ENCODE measurements at regions not wholly inside any gene's neighbourhood (a gene's known extent, or its start where the extent isn't known, plus 50 kb on each side); places are given as distances from the start of the nearest gene placed in this dataset.

- Histone ChIP-seq H3K4me3 (ENCODE audit: low read length) (no peak overlapping the region), H3K9me3 (ENCODE audit: low read length) (no peaks in the 10 kb centered on the region), H3K36me3 (ENCODE audit: insufficient read depth, low read length) (no peaks in the 10 kb centered on the region), H2AFZ (ENCODE audit: low read depth, low read length) (no peak overlapping the region), H3K27me3 (ENCODE audit: insufficient read depth, low read length) (no peaks in the 10 kb centered on the region), H3K4me1 (ENCODE audit: insufficient read depth, low read length) (no peaks in the 10 kb centered on the region)
Observed at GRCh38 chr4:14184265-14184664, 556.7 kb upstream of the BOD1L1 start.

GRCh38 chr4:14184767-14185166 lies 557.2 kb upstream of the BOD1L1 start:
- H3K36me3 ChIP-seq (ENCODE audit: insufficient read depth, low read length): no peaks in the 10 kb centered on the region
- H3K9me3 ChIP-seq (ENCODE audit: low read length): no peaks in the 10 kb centered on the region
- H2AFZ ChIP-seq (ENCODE audit: low read depth, low read length): no peak overlapping the region
- H3K27me3 ChIP-seq (ENCODE audit: insufficient read depth, low read length): no peaks in the 10 kb centered on the region
- no peaks in the 10 kb centered on the region for H3K4me1 ChIP-seq (ENCODE audit: insufficient read depth, low read length)
- H3K4me3 ChIP-seq (ENCODE audit: low read length): no peak overlapping the region

- Histone ChIP-seq H2AFZ (ENCODE audit: low read depth, low read length) (no peak overlapping the region), H3K4me1 (ENCODE audit: insufficient read depth, low read length) (no peaks in the 10 kb centered on the region), H3K4me3 (ENCODE audit: low read length) (no peak overlapping the region), H3K36me3 (ENCODE audit: insufficient read depth, low read length) (no peaks in the 10 kb centered on the region), H3K9me3 (ENCODE audit: low read length) (no peaks in the 10 kb centered on the region), H3K27me3 (ENCODE audit: insufficient read depth, low read length) (no peaks in the 10 kb centered on the region)
Observed at GRCh38 chr4:14188214-14188613, 560.7 kb upstream of the BOD1L1 start.

- Histone ChIP-seq H3K4me1 (ENCODE audit: insufficient read depth, low read length) (no peaks in the 10 kb centered on the region), H3K36me3 (ENCODE audit: insufficient read depth, low read length) (no peaks in the 10 kb centered on the region)
Observed at GRCh38 chr4:14193601-14194000, 566.1 kb upstream of the BOD1L1 start.

GRCh38 chr4:14196131-14196530 lies 568.6 kb upstream of the BOD1L1 start:
- Histone ChIP-seq H3K9me3 (ENCODE audit: low read length) (no peaks in the 10 kb centered on the region), H3K36me3 (ENCODE audit: insufficient read depth, low read length) (no peaks in the 10 kb centered on the region), H3K4me1 (ENCODE audit: insufficient read depth, low read length) (no peaks in the 10 kb centered on the region), H3K27me3 (ENCODE audit: insufficient read depth, low read length) (no peaks in the 10 kb centered on the region), H2AFZ (ENCODE audit: low read depth, low read length) (no peak overlapping the region), H3K4me3 (ENCODE audit: low read length) (no peak overlapping the region)

More at GRCh38 chr4:14193601-14194000, 566.1 kb upstream of the BOD1L1 start:
- Histone ChIP-seq H3K27me3 (ENCODE audit: insufficient read depth, low read length) (no peaks in the 10 kb centered on the region), H3K4me3 (ENCODE audit: low read length) (no peak overlapping the region), H3K9me3 (ENCODE audit: low read length) (no peaks in the 10 kb centered on the region), H2AFZ (ENCODE audit: low read depth, low read length) (no peak overlapping the region)

- Histone ChIP-seq H3K4me1 (ENCODE audit: insufficient read depth, low read length) (no peaks in the 10 kb centered on the region), H3K27me3 (ENCODE audit: insufficient read depth, low read length) (no peaks in the 10 kb centered on the region), H3K4me3 (ENCODE audit: low read length) (no peak overlapping the region), H3K9me3 (ENCODE audit: low read length) (no peaks in the 10 kb centered on the region), H2AFZ (ENCODE audit: low read depth, low read length) (no peak overlapping the region), H3K36me3 (ENCODE audit: insufficient read depth, low read length) (no peaks in the 10 kb centered on the region)
Observed at GRCh38 chr4:14215116-14215770, 587.7 kb upstream of the BOD1L1 start.

- Histone ChIP-seq H3K4me1 (ENCODE audit: insufficient read depth, low read length) (no peaks in the 10 kb centered on the region), H3K4me3 (ENCODE audit: low read length) (no peak overlapping the region), H3K9me3 (ENCODE audit: low read length) (no peaks in the 10 kb centered on the region)
Observed at GRCh38 chr4:14217401-14217800, 589.9 kb upstream of the BOD1L1 start.

GRCh38 chr4:14218641-14219040 lies 591.1 kb upstream of the BOD1L1 start:
- no peak overlapping the region for H3K4me3 ChIP-seq (ENCODE audit: low read length)

More at GRCh38 chr4:14217401-14217800, 589.9 kb upstream of the BOD1L1 start:
- no peaks in the 10 kb centered on the region for H3K36me3 ChIP-seq (ENCODE audit: insufficient read depth, low read length)
- no peak overlapping the region for H2AFZ ChIP-seq (ENCODE audit: low read depth, low read length)
- H3K27me3 ChIP-seq (ENCODE audit: insufficient read depth, low read length): no peaks in the 10 kb centered on the region

GRCh38 chr4:14221176-14221575 lies 593.7 kb upstream of the BOD1L1 start:
- Histone ChIP-seq H3K27me3 (ENCODE audit: insufficient read depth, low read length) (no peaks in the 10 kb centered on the region), H3K4me3 (ENCODE audit: low read length) (no peak overlapping the region)

More at GRCh38 chr4:14218641-14219040, 591.1 kb upstream of the BOD1L1 start:
- no peak overlapping the region for H2AFZ ChIP-seq (ENCODE audit: low read depth, low read length)
- no peaks in the 10 kb centered on the region for H3K27me3 ChIP-seq (ENCODE audit: insufficient read depth, low read length)
- no peaks in the 10 kb centered on the region for H3K36me3 ChIP-seq (ENCODE audit: insufficient read depth, low read length)
- H3K4me1 ChIP-seq (ENCODE audit: insufficient read depth, low read length): no peaks in the 10 kb centered on the region
- H3K9me3 ChIP-seq (ENCODE audit: low read length): no peaks in the 10 kb centered on the region

GRCh38 chr4:14222377-14223029 lies 595.0 kb upstream of the BOD1L1 start:
- no peaks in the 10 kb centered on the region for H3K9me3 ChIP-seq (ENCODE audit: low read length)
- H3K36me3 ChIP-seq (ENCODE audit: insufficient read depth, low read length): no peaks in the 10 kb centered on the region
- H3K4me3 ChIP-seq (ENCODE audit: low read length): no peak overlapping the region
- no peaks in the 10 kb centered on the region for H3K27me3 ChIP-seq (ENCODE audit: insufficient read depth, low read length)
- no peak overlapping the region for H2AFZ ChIP-seq (ENCODE audit: low read depth, low read length)
- no peaks in the 10 kb centered on the region for H3K4me1 ChIP-seq (ENCODE audit: insufficient read depth, low read length)

More at GRCh38 chr4:14221176-14221575, 593.7 kb upstream of the BOD1L1 start:
- Histone ChIP-seq H3K4me1 (ENCODE audit: insufficient read depth, low read length) (no peaks in the 10 kb centered on the region), H3K36me3 (ENCODE audit: insufficient read depth, low read length) (no peaks in the 10 kb centered on the region), H3K9me3 (ENCODE audit: low read length) (no peaks in the 10 kb centered on the region), H2AFZ (ENCODE audit: low read depth, low read length) (no peak overlapping the region)

- Histone ChIP-seq H3K36me3 (ENCODE audit: insufficient read depth, low read length) (no peaks in the 10 kb centered on the region), H3K9me3 (ENCODE audit: low read length) (no peaks in the 10 kb centered on the region), H2AFZ (ENCODE audit: low read depth, low read length) (no peak overlapping the region), H3K27me3 (ENCODE audit: insufficient read depth, low read length) (no peaks in the 10 kb centered on the region), H3K4me3 (ENCODE audit: low read length) (no peak overlapping the region), H3K4me1 (ENCODE audit: insufficient read depth, low read length) (no peaks in the 10 kb centered on the region)
Observed at GRCh38 chr4:14223461-14223860, 595.9 kb upstream of the BOD1L1 start.

GRCh38 chr4:14225688-14226207 lies 598.2 kb upstream of the BOD1L1 start:
- no peaks in the 10 kb centered on the region for H3K9me3 ChIP-seq (ENCODE audit: low read length)
- no peak overlapping the region for H3K4me3 ChIP-seq (ENCODE audit: low read length)
- no peaks in the 10 kb centered on the region for H3K36me3 ChIP-seq (ENCODE audit: insufficient read depth, low read length)
- no peaks in the 10 kb centered on the region for H3K27me3 ChIP-seq (ENCODE audit: insufficient read depth, low read length)
- no peak overlapping the region for H2AFZ ChIP-seq (ENCODE audit: low read depth, low read length)
- no peaks in the 10 kb centered on the region for H3K4me1 ChIP-seq (ENCODE audit: insufficient read depth, low read length)

- Histone ChIP-seq H3K4me1 (ENCODE audit: insufficient read depth, low read length) (no peaks in the 10 kb centered on the region), H3K9me3 (ENCODE audit: low read length) (no peaks in the 10 kb centered on the region), H3K36me3 (ENCODE audit: insufficient read depth, low read length) (no peaks in the 10 kb centered on the region), H3K27me3 (ENCODE audit: insufficient read depth, low read length) (no peaks in the 10 kb centered on the region), H2AFZ (ENCODE audit: low read depth, low read length) (no peak overlapping the region), H3K4me3 (ENCODE audit: low read length) (no peak overlapping the region)
Observed at GRCh38 chr4:14233126-14233525, 605.6 kb upstream of the BOD1L1 start.

Data from neuron (in vitro differentiated cells).